PC-9 (cell line): ENCODE measurements at regions not wholly inside any gene's neighbourhood (a gene's known extent, or its start where the extent isn't known, plus 50 kb on each side); places are given as distances from the start of the nearest gene placed in this dataset.

ENCODE experiments used
- BruUV-seq: library from RNA; stranded (reverse); fragments of 400-500 nt; replicated peaks from 2 replicates; lab custom pipeline; 2021; lab: Mats Ljungman, UMichigan
- CTCF ChIA-PET: fragments of 300-600 bp; sonication (Branson Sonifier 250); formaldehyde crosslinking; loops from one replicate; lab custom pipeline; 2022; ENCODE audit warnings: antibody characterized with exemption; lab: Charles Lee
- POLR2A ChIA-PET: fragments of 300-600 bp; sonication (Branson Sonifier 250); formaldehyde crosslinking; loops from one replicate; lab custom pipeline; 2022; ENCODE audit warnings: antibody characterized with exemption; ENCODE audit not compliant: unreplicated experiment; lab: Charles Lee
- DNase-seq, 2 experiments: peaks; one replicate each; pipeline versions ENCODE4 v3.0.0 to v3.0.0-alpha.2; 2015 to 2022; ENCODE audit warnings: mixed read lengths in 1 of 2
- H2AFZ ChIP-seq: fragments of 200-600 bp; sonication (generic); 2 replicates; pipeline ENCODE4 v1.8.1; 2017; ENCODE audit warnings: antibody characterized with exemption
- H3F3A ChIP-seq: fragments of 200-600 bp; sonication (generic); 2 replicates; pipeline ENCODE4 v1.8.1; 2017; ENCODE audit warnings: antibody characterized with exemption, mild to moderate bottlenecking, low read depth; ENCODE audit not compliant: insufficient read depth
- H3K27ac ChIP-seq: fragments of 200-600 bp; sonication (generic); 2 replicates; pipeline ENCODE4 v1.6.1; 2016; ENCODE audit warnings: mixed run types
- H3K27me3 ChIP-seq: fragments of 200-600 bp; sonication (generic); 2 replicates; pipeline ENCODE4 v1.6.1; 2016; ENCODE audit warnings: low read depth, mixed run types; ENCODE audit not compliant: insufficient read depth
- H3K36me3 ChIP-seq: fragments of 200-600 bp; sonication (generic); 2 replicates; pipeline ENCODE4 v1.6.1; 2016; ENCODE audit warnings: low read depth, mixed run types
- H3K4me1 ChIP-seq: fragments of 200-600 bp; sonication (generic); replicated peaks from 2 replicates; pipeline ENCODE4 v1.6.1; 2016; ENCODE audit warnings: mixed run types; ENCODE audit not compliant: insufficient read depth
- H3K4me2 ChIP-seq: fragments of 200-600 bp; sonication (generic); 2 replicates; pipeline ENCODE4 v1.6.1; 2017; ENCODE audit warnings: mixed run types
- H3K4me3 ChIP-seq: fragments of 200-600 bp; sonication (generic); 2 replicates; pipeline ENCODE4 v1.6.1; 2016; ENCODE audit warnings: mixed run types
- H3K79me2 ChIP-seq: fragments of 200-600 bp; sonication (generic); 2 replicates; pipeline ENCODE4 v1.6.1; 2017; ENCODE audit warnings: low read depth, mixed run types
- H3K9me2 ChIP-seq: fragments of 200-600 bp; sonication (generic); 2 replicates; pipeline ENCODE4 v1.8.1; 2017; ENCODE audit warnings: mild to moderate bottlenecking; ENCODE audit not compliant: insufficient read depth
- H3K9me3 ChIP-seq: fragments of 200-600 bp; sonication (generic); 2 replicates; pipeline ENCODE4 v1.8.1; 2016; ENCODE audit warnings: low read depth; ENCODE audit not compliant: insufficient read depth
- H4K20me1 ChIP-seq: fragments of 200-600 bp; sonication (generic); 2 replicates; pipeline ENCODE4 v1.8.1; 2017; ENCODE audit not compliant: insufficient read depth
- CTCF ChIP-seq: fragments of 200-600 bp; sonication (generic); conservative IDR thresholded peaks from 2 replicates; pipeline ENCODE4 v1.6.1; 2017; ENCODE audit warnings: mixed run types, antibody characterized with exemption, mild to moderate bottlenecking, moderate library complexity
- EZH2 ChIP-seq: fragments of 200-600 bp; sonication (generic); IDR thresholded peaks from 2 replicates; pipeline ENCODE4 v1.8.0; 2017; ENCODE audit warnings: antibody characterized with exemption, low read depth
- intact Hi-C: fragments of 100-400 bp; cut with micrococcal nuclease; formaldehyde crosslinking; loops from one replicate; pipeline ENCODE4 v1.10.0; 2022; ENCODE audit not compliant: unreplicated experiment

- H3K4me3 ChIP-seq, result no peak overlapping the region
- ChIA-PET CTCF (no interaction called here), POLR2A (no interaction called here)
- H2AFZ ChIP-seq, result no peak overlapping the region
- no peak for DNase-seq
- no peaks in the 10 kb centered on the region for H4K20me1 ChIP-seq
- H3K79me2 ChIP-seq, result no peaks in the 10 kb centered on the region
- no peaks in the 10 kb centered on the region for H3K9me2 ChIP-seq
- no peaks in the 10 kb centered on the region for H3K9me3 ChIP-seq
- TF ChIP-seq EZH2 (no peak), CTCF (no peak)
- no peak overlapping the region for H3K4me2 ChIP-seq
- H3K27me3 ChIP-seq, result no peaks in the 10 kb centered on the region
- H3F3A ChIP-seq, result no peaks in the 10 kb centered on the region
- no TSS peak for BruUV-seq
- H3K27ac ChIP-seq, result no peak overlapping the region
- no peaks in the 10 kb centered on the region for H3K36me3 ChIP-seq
- H3K4me1 ChIP-seq, result no peaks in the 10 kb centered on the region
- intact Hi-C loops, result no loop called here
Observed at GRCh38 chr6:112821476-112821875, 474.3 kb downstream of the RFPL4B start.

DNA sequence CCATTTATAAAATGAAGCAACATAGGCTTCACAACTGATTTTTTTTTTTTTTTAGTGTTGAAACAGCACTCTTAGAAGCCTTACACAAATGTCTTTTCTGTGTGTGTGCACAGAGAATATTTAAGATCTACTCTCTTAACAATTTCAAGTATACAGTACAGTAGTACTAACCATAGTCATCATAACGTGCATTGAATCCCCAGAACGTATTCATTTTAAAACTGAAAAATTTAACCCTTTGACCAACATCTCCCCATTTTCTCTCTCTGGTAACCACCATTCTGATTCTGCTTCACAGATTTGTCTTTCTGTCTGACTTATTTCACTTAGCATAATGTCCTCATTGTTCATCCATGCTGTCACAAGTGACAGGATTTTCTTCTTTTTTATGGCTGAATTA lies 475.6 kb downstream of the RFPL4B start:
- Histone ChIP-seq H3K27me3 (no peaks in the 10 kb centered on the region), H3K9me2 (no peaks in the 10 kb centered on the region), H3K9me3 (no peaks in the 10 kb centered on the region), H3K27ac (no peak overlapping the region), H2AFZ (no peak overlapping the region), H3K4me2 (no peak overlapping the region), H3F3A (no peaks in the 10 kb centered on the region), H3K4me1 (no peaks in the 10 kb centered on the region), H3K36me3 (no peaks in the 10 kb centered on the region), H3K4me3 (no peak overlapping the region), H3K79me2 (no peaks in the 10 kb centered on the region), H4K20me1 (no peaks in the 10 kb centered on the region)
- BruUV-seq, result no TSS peak
- no peak for DNase-seq
- intact Hi-C loops, result no loop called here
- CTCF ChIA-PET, result no interaction called here
- POLR2A ChIA-PET, result no interaction called here
- no peak for TF ChIP-seq EZH2
- TF ChIP-seq CTCF, result no peak

DNA sequence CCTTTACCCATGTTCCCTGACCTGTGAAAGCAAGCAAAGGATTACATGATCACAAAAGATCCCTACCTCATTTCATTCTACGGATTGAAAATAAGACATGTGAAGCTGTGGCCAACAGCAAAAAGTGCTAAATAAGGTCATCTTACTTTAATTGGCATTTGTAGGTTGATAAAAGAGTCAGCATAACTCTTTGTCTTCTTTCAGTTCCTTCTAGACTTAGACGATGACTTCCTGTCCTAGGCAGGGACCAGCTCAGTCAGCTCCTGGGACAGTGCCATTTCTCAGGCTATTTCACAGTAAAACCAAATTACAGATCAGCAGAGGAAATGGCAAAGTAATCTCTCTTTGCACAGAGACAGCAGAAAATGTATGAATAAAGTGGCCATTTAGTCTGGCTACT lies 480.7 kb downstream of the RFPL4B start:
- Histone ChIP-seq H2AFZ (peak overlapping the region; percentile 16; the same call in 1 of the 2 replicates), H3K27ac (no peak overlapping the region), H3K4me1 (no peaks in the 10 kb centered on the region), H3K9me3 (no peaks in the 10 kb centered on the region), H3K27me3 (no peaks in the 10 kb centered on the region), H4K20me1 (no peaks in the 10 kb centered on the region), H3K79me2 (no peaks in the 10 kb centered on the region), H3K4me2 (no peak overlapping the region), H3K9me2 (no peaks in the 10 kb centered on the region), H3F3A (no peaks in the 10 kb centered on the region), H3K4me3 (no peak overlapping the region), H3K36me3 (no peaks in the 10 kb centered on the region)
- intact Hi-C loops, result no loop called here
- no peak for DNase-seq
- POLR2A ChIA-PET, result no interaction called here
- no TSS peak for BruUV-seq
- CTCF ChIA-PET, result no interaction called here
- TF ChIP-seq CTCF, result no peak
- TF ChIP-seq EZH2, result no peak
